ENCODE measurements at regions not wholly inside any gene's neighbourhood (a gene's known extent, or its start where the extent isn't known, plus 50 kb on each side); places are given as distances from the start of the nearest gene placed in this dataset.

DNA sequence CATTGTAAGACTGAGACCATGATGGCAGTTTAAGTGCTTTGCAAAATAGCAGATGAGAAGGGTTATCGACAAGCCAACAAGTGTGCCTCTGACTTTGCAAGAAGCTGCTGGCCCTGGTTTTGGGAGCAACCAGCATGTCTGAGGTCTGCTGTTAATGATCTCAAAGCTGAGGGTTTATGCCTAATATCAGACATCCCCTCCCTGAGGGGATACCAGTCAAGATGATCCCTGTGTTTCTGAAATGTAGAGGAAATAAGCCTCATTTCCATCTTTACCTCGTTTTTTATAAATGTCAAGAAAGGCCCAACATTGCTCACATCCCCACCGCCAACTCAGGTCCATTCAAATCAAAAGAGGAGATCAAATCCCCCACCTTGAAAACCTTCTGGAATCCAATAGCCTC lies 120.6 kb downstream of the MYCN start:
- Histone ChIP-seq H3K4me2 (ENCODE audit: insufficient read depth, insufficient read length, low read length) (no peak overlapping the region), H4K20me1 (ENCODE audit: control insufficient read depth, insufficient read depth, insufficient read length) (no peaks in the 10 kb centered on the region), H3K9me3 (ENCODE audit: control insufficient read depth, low read depth, low read length) (peaks cover 16% of the 10 kb centered on the region), H3K56ac (ENCODE audit: insufficient read length, low read depth, low read length) (no peak overlapping the region), H2BK5ac (ENCODE audit: insufficient read length, low read length) (no peak overlapping the region), H2AK5ac (ENCODE audit: insufficient read length, low read length) (no peak overlapping the region), H3T11ph (ENCODE audit: low read length) (no peak overlapping the region), H3K23ac (ENCODE audit: insufficient read length, low read depth, low read length) (no peak overlapping the region), H3K14ac (ENCODE audit: insufficient read depth, low read length) (no peak overlapping the region), H3K79me2 (ENCODE audit: insufficient read depth, low read length) (no peaks in the 10 kb centered on the region), H4K8ac (replicated peaks; ENCODE audit: insufficient read length, low read depth, low read length) (no peak overlapping the region), H2BK15ac (ENCODE audit: low read depth, low read length) (no peak overlapping the region), H3K27ac (ENCODE audit: insufficient read length, low read depth, low read length) (no peak overlapping the region), H3K9ac (ENCODE audit: extremely low read depth, insufficient read length, low read length) (no peak overlapping the region), H3K79me1 (ENCODE audit: insufficient read depth, low read depth, low read length, poor library complexity, severe bottlenecking) (no peaks in the 10 kb centered on the region), H3K4me1 (ENCODE audit: insufficient read depth, low read length) (peaks cover 3% of the 10 kb centered on the region; the same call in 1 of the 2 replicates), H2BK12ac (ENCODE audit: insufficient read length, low read depth, low read length) (no peak overlapping the region), H2AFZ (ENCODE audit: low read length) (no peak overlapping the region), H3K27me3 (ENCODE audit: insufficient read depth, low read length) (no peaks in the 10 kb centered on the region), H2BK120ac (ENCODE audit: low read depth, low read length, poor library complexity, severe bottlenecking) (no peak overlapping the region), H2BK20ac (ENCODE audit: low read depth, low read length, poor library complexity, severe bottlenecking) (no peak overlapping the region), H4K91ac (ENCODE audit: insufficient read length, low read depth, low read length) (no peak overlapping the region), H3K18ac (ENCODE audit: insufficient read length, low read depth, low read length) (no peak overlapping the region), H3K4ac (ENCODE audit: low read depth, low read length) (no peak overlapping the region), H3K23me2 (ENCODE audit: insufficient read length, low read depth, low read length, poor library complexity, severe bottlenecking) (no peaks in the 10 kb centered on the region), H4K5ac (ENCODE audit: insufficient read length, low read depth, low read length) (no peak overlapping the region)
- H3K9me3 Mint-ChIP-seq = peaks cover 35 to 37% of the 10 kb centered on the region in 2 experiments
- H3K27ac Mint-ChIP-seq = no peak overlapping the region
- DNase-seq = no peak
- H3K4me3 Mint-ChIP-seq = no peak overlapping the region
- TF ChIP-seq CTCF (conservative IDR thresholded peaks at IDR 0.05) = no peak
- peaks cover 20 to 35% (median 21%) of the 10 kb centered on the region in 3 experiments for H3K36me3 Mint-ChIP-seq (ENCODE audit: insufficient read depth in 1 of 3, low read depth in 3 of 3)
- peaks cover 4 to 7% of the 10 kb centered on the region in 2 experiments for H3K4me1 Mint-ChIP-seq
- no peaks in the 10 kb centered on the region; the same call in none of the 2 replicates for H3K27me3 Mint-ChIP-seq (ENCODE audit: low read depth)
- WGBS (ENCODE audit: extremely low coverage, insufficient read length, low lambda C conversion rate) = no CpG with 5 or more reads among the region's 3 CpGs

Data from H9 (cell line).